Lung (tissue), 11 donors: ENCODE measurements at regions not wholly inside any gene's neighbourhood (a gene's known extent, or its start where the extent isn't known, plus 50 kb on each side); places are given as distances from the start of the nearest gene placed in this dataset.

Experiments
- ATAC-seq: fragments of 200-7000 bp; cut with Tn5 transposase; one replicate; pipeline ENCODE4 v1.9.1; 2020; ENCODE audit warnings: moderate number of reproducible peaks; ENCODE audit not compliant: insufficient read depth, low FRiP score
- DNase-seq, 3 donors: peaks; one replicate each; pipeline ENCODE4 v3.0.0-alpha.2; 2013 to 2017
- H3K27ac ChIP-seq, 2 donors: one replicate each; pipeline ENCODE4 v1.5.1; 2013; ENCODE audit warnings: mild to moderate bottlenecking in 2 of 2, moderate library complexity in 2 of 2, control low read depth in 1 of 2, inconsistent platforms in 1 of 2, low read depth in 1 of 2, low read length in 1 of 2
- H3K27me3 ChIP-seq, 3 donors: one replicate each; pipeline ENCODE4 v1.5.1; 2013; ENCODE audit warnings: low read length in 2 of 3; ENCODE audit not compliant: control insufficient read depth in 3 of 3, insufficient read depth in 3 of 3
- H3K36me3 ChIP-seq, 4 donors: one replicate each; pipeline ENCODE4 v1.5.1; 2013; ENCODE audit warnings: low read length in 4 of 4, mild to moderate bottlenecking in 1 of 4, moderate library complexity in 1 of 4; ENCODE audit not compliant: control insufficient read depth in 4 of 4, insufficient read depth in 4 of 4
- H3K4me1 ChIP-seq, 5 donors: one replicate each; pipeline ENCODE4 v1.5.1; 2013; ENCODE audit warnings: low read length in 5 of 5, mild to moderate bottlenecking in 2 of 5, moderate library complexity in 1 of 5; ENCODE audit not compliant: control insufficient read depth in 5 of 5, insufficient read depth in 5 of 5
- H3K4me3 ChIP-seq: one replicate; pipeline ENCODE4 v1.5.1; 2013; ENCODE audit warnings: mild to moderate bottlenecking, control low read depth, moderate library complexity
- H3K9ac ChIP-seq, 2 donors: one replicate each; pipeline ENCODE4 v1.5.1; 2013; ENCODE audit warnings: low read length in 2 of 2, control low read depth in 1 of 2; ENCODE audit not compliant: insufficient read depth in 1 of 2
- H3K9me3 ChIP-seq, 4 donors: one replicate each; pipeline ENCODE4 v1.5.1; 2013; ENCODE audit warnings: low read length in 3 of 4, mild to moderate bottlenecking in 1 of 4, moderate library complexity in 1 of 4; ENCODE audit not compliant: control insufficient read depth in 4 of 4, insufficient read depth in 3 of 4
- CTCF ChIP-seq: IDR thresholded peaks from 2 replicates; pipeline ENCODE4 v1.5.1; 2012; ENCODE audit warnings: mild to moderate bottlenecking; ENCODE audit errors: control extremely low read depth, extremely low read depth
- WGBS, 2 donors: extraction: QIAGEN DNeasy Blood & Tissue Kit; methylation state at CpG; one replicate each; pipeline ENCODE4 v1.1.7; 2013; 5-methylcytosine and 5-hydroxymethylcytosine counted together
- donor health status: control.
- donor health status: control.
- donor health status: Bipolar disorder and iron deficiency.
- donor health status: healthy.
- donor health status: DM: yes; HTN: yes; CAD: no.

GRCh38 chr5:166430491-166431319 is 1860.7 kb upstream of the WWC1 start:
- Histone ChIP-seq H3K36me3 (no peaks in the 10 kb centered on the region), H3K9me3 (peaks cover 0 to 4% (median 0%) of the 10 kb centered on the region in 4 donors), H3K27me3 (no peaks in the 10 kb centered on the region), H3K4me3 (no peak overlapping the region), H3K27ac (no peak overlapping the region), H3K9ac (no peak overlapping the region), H3K4me1 (no peaks in the 10 kb centered on the region)
- no peak for ATAC-seq
- no peak for TF ChIP-seq CTCF
- 18 to 25% methylated on average over 5 of the region's 5 CpGs for WGBS, 2 donors
- no peak for DNase-seq

GRCh38 chr5:166431456-166431855 is 1860.0 kb upstream of the WWC1 start:
- H3K4me3 ChIP-seq = no peak overlapping the region
- H3K27me3 ChIP-seq = no peaks in the 10 kb centered on the region
- no peak for ATAC-seq
- 18% methylated on average over 4 of the region's 4 CpGs for WGBS, 2 donors
- H3K9ac ChIP-seq = no peak overlapping the region
- no peak for DNase-seq
- no peak for TF ChIP-seq CTCF
- no peak overlapping the region for H3K27ac ChIP-seq
- H3K4me1 ChIP-seq = no peaks in the 10 kb centered on the region
- no peaks in the 10 kb centered on the region for H3K36me3 ChIP-seq
- H3K9me3 ChIP-seq = peaks cover 0 to 4% (median 0%) of the 10 kb centered on the region in 4 donors

- 65 to 70% methylated on average over 5 of the region's 5 CpGs for WGBS, 2 donors
- TF ChIP-seq CTCF = no peak
- ATAC-seq (no peak), DNase-seq (no peak)
- Histone ChIP-seq H3K4me1 (no peaks in the 10 kb centered on the region), H3K27ac (no peak overlapping the region), H3K4me3 (no peak overlapping the region), H3K27me3 (no peaks in the 10 kb centered on the region), H3K36me3 (no peaks in the 10 kb centered on the region), H3K9me3 (peaks cover 0 to 4% (median 0%) of the 10 kb centered on the region in 4 donors), H3K9ac (no peak overlapping the region)
Measured at GRCh38 chr5:166433679-166434078, 1857.8 kb upstream of the WWC1 start.
